H1 (cell line): ENCODE measurements at regions not wholly inside any gene's neighbourhood (a gene's known extent, or its start where the extent isn't known, plus 50 kb on each side); places are given as distances from the start of the nearest gene placed in this dataset.

Experiments used
- CTCF ChIA-PET: fragments of 300-600 bp; sonication (Branson Sonifier 250); formaldehyde crosslinking; loops from one replicate; lab custom pipeline; 2021; ENCODE audit not compliant: partially characterized antibody; lab: Charles Lee
- POLR2A ChIA-PET: fragments of 300-600 bp; sonication (Branson Sonifier 250); formaldehyde crosslinking; loops from one replicate; lab custom pipeline; 2021; ENCODE audit warnings: inconsistent platforms; ENCODE audit not compliant: partially characterized antibody; lab: Charles Lee
- DNase-seq, 2 experiments: peaks; one replicate each; pipeline versions ENCODE4 v3.0.0 to v3.0.0-alpha.2; 2010 to 2022; ENCODE audit warnings: low spot score in 2 of 2, low read depth in 1 of 2, mixed read lengths in 1 of 2
- FAIRE-seq: peaks from 2 replicates; lab custom pipeline; 2011; peaks lifted over from hg19 to GRCh38; lab: Jason Lieb, UNC
- H2AFZ ChIP-seq: 2 replicates; pipeline ENCODE4 v1.8.1; 2012; ENCODE audit warnings: low read length, inconsistent platforms
- H2AK5ac ChIP-seq: 2 replicates; pipeline ENCODE4 v1.6.1; 2013; ENCODE audit warnings: low read depth, low read length
- H2BK120ac ChIP-seq: replicated peaks from 2 replicates; pipeline ENCODE3; 2013; ENCODE audit warnings: low read depth, low read length, inconsistent platforms
- H2BK12ac ChIP-seq: 2 replicates; pipeline ENCODE4 v1.6.1; 2013; ENCODE audit warnings: low read depth, low read length
- H2BK15ac ChIP-seq: 2 replicates; pipeline ENCODE4 v1.6.1; 2013; ENCODE audit warnings: low read length
- H2BK20ac ChIP-seq: 2 replicates; pipeline ENCODE4 v1.6.1; 2013; ENCODE audit warnings: low read length
- H2BK5ac ChIP-seq: 2 replicates; pipeline ENCODE4 v1.6.1; 2013; ENCODE audit warnings: low read depth, low read length
- H3K14ac ChIP-seq: 2 replicates; pipeline ENCODE4 v1.6.1; 2013; ENCODE audit warnings: inconsistent platforms; ENCODE audit not compliant: insufficient read length
- H3K18ac ChIP-seq: 2 replicates; pipeline ENCODE4 v1.6.1; 2013; ENCODE audit warnings: low read length; ENCODE audit errors: extremely low read depth
- H3K23ac ChIP-seq: 2 replicates; pipeline ENCODE4 v1.6.1; 2013; ENCODE audit warnings: inconsistent platforms; ENCODE audit not compliant: insufficient read length
- H3K23me2 ChIP-seq: 2 replicates; pipeline ENCODE4 v1.6.1; 2013; ENCODE audit warnings: low read depth, low read length
- H3K27ac ChIP-seq: 2 replicates; pipeline ENCODE4 v1.6.1; 2011; ENCODE audit warnings: low read depth, low read length, inconsistent platforms
- H3K27me3 ChIP-seq, 4 experiments: replicated peaks in 1 of 4; 1 replicate in 1 of 4; 2 replicates in 3 of 4; pipeline versions ENCODE4 v1.6.1 to v1.8.1; 2011 to 2013; ENCODE audit warnings: low read length in 3 of 4, mild to moderate bottlenecking in 3 of 4, inconsistent platforms in 2 of 4, mixed read lengths in 2 of 4, moderate library complexity in 1 of 4; ENCODE audit not compliant: control insufficient read depth in 3 of 4, insufficient read depth in 3 of 4; ENCODE audit errors: extremely low read depth in 1 of 4
- H3K36me3 ChIP-seq, 4 experiments: 2 replicates each; pipeline versions ENCODE4 v1.6.1 to v1.8.1; 2011 to 2013; ENCODE audit warnings: mild to moderate bottlenecking in 4 of 4, low read length in 3 of 4, moderate library complexity in 2 of 4, control low read depth in 1 of 4, inconsistent platforms in 1 of 4; ENCODE audit not compliant: insufficient read depth in 4 of 4, control insufficient read depth in 2 of 4
- H3K4ac ChIP-seq: replicated peaks from 2 replicates; pipeline ENCODE3; 2013; ENCODE audit warnings: low read length, low read depth, mixed read lengths, inconsistent platforms; ENCODE audit not compliant: insufficient read length
- H3K4me1 ChIP-seq, 4 experiments: replicated peaks in 1 of 4; 1 replicate in 1 of 4; 2 replicates in 3 of 4; pipeline versions ENCODE4 v1.6.1 to v1.8.1; 2011 to 2013; ENCODE audit warnings: low read length in 3 of 4, inconsistent platforms in 2 of 4, mixed read lengths in 1 of 4; ENCODE audit not compliant: insufficient read depth in 4 of 4, control insufficient read depth in 3 of 4
- H3K4me2 ChIP-seq, 2 experiments: 2 replicates each; pipeline versions ENCODE4 v1.6.1 to v1.8.1; 2011 to 2013; ENCODE audit warnings: low read depth in 2 of 2, low read length in 2 of 2, control low read depth in 1 of 2, inconsistent platforms in 1 of 2, mild to moderate bottlenecking in 1 of 2; ENCODE audit not compliant: insufficient read depth in 1 of 2
- H3K4me3 ChIP-seq, 4 experiments: fragments of 200-600, 300-600 bp in 1 of 4; sonication (generic), shearing (Covaris generic), sonication (Bioruptor Twin) in 1 of 4; 2 replicates each; pipeline versions ENCODE4 v1.5.1 to v1.8.1; 2011 to 2016; ENCODE audit warnings: low read length in 4 of 4, low read depth in 3 of 4, control low read depth in 2 of 4, inconsistent platforms in 2 of 4, mild to moderate bottlenecking in 2 of 4, mixed read lengths in 1 of 4, moderate library complexity in 1 of 4; ENCODE audit not compliant: insufficient read depth in 2 of 4; ENCODE audit errors: extremely low read depth in 1 of 4
- H3K56ac ChIP-seq: replicated peaks from 2 replicates; pipeline ENCODE3; 2013; ENCODE audit warnings: low read depth, mild to moderate bottlenecking, mixed read lengths, low read length, inconsistent platforms; ENCODE audit not compliant: insufficient read length
- H3K79me1 ChIP-seq: 2 replicates; pipeline ENCODE4 v1.6.1; 2013; ENCODE audit warnings: low read depth, low read length, control low read depth
- H3K79me2 ChIP-seq, 2 experiments: 2 replicates each; pipeline versions ENCODE4 v1.6.1 to v1.8.1; 2012 to 2013; ENCODE audit warnings: low read length in 2 of 2, mild to moderate bottlenecking in 2 of 2, inconsistent platforms in 1 of 2; ENCODE audit not compliant: insufficient read depth in 2 of 2, control insufficient read depth in 1 of 2
- H3K9ac ChIP-seq, 4 experiments: replicated peaks in 1 of 4; 1 replicate in 1 of 4; 2 replicates in 3 of 4; pipeline versions ENCODE4 v1.6.1 to v1.8.1; 2011 to 2013; ENCODE audit warnings: low read depth in 3 of 4, low read length in 3 of 4, control low read depth in 2 of 4, mild to moderate bottlenecking in 2 of 4, moderate library complexity in 2 of 4, inconsistent platforms in 1 of 4; ENCODE audit errors: extremely low read depth in 1 of 4
- H3K9me3 ChIP-seq, 2 experiments: 2 replicates each; pipeline versions ENCODE4 v1.6.1 to v1.8.1; 2012 to 2013; ENCODE audit warnings: mild to moderate bottlenecking in 2 of 2, moderate library complexity in 2 of 2, control low read depth in 1 of 2, inconsistent platforms in 1 of 2, low read depth in 1 of 2, low read length in 1 of 2, mixed read lengths in 1 of 2; ENCODE audit not compliant: insufficient read depth in 2 of 2
- H4K20me1 ChIP-seq, 2 experiments: replicated peaks in 1 of 2; 2 replicates each; pipeline versions ENCODE3 to v1.8.1; 2011 to 2013; ENCODE audit warnings: inconsistent platforms in 2 of 2, low read length in 2 of 2, mild to moderate bottlenecking in 1 of 2; ENCODE audit not compliant: insufficient read depth in 2 of 2, control insufficient read depth in 1 of 2
- H4K5ac ChIP-seq: 2 replicates; pipeline ENCODE4 v1.6.1; 2013; ENCODE audit warnings: low read length, low read depth, mixed read lengths, inconsistent platforms; ENCODE audit not compliant: insufficient read length
- H4K8ac ChIP-seq: 2 replicates; pipeline ENCODE4 v1.8.0; 2013; ENCODE audit warnings: mild to moderate bottlenecking, moderate library complexity, low read length, inconsistent platforms; ENCODE audit not compliant: insufficient read depth; ENCODE audit errors: extremely low read depth
- H4K91ac ChIP-seq: replicated peaks from 2 replicates; pipeline ENCODE3; 2013; ENCODE audit warnings: low read length, mixed read lengths, inconsistent platforms; ENCODE audit not compliant: insufficient read length
- WGBS, 2 experiments: shearing (Covaris generic) in 1 of 2; methylation state at CpG; one replicate each; pipeline versions ENCODE4 v1.1.6 to v1.1.7; 2013 to 2015; ENCODE audit warnings: low lambda C conversion rate in 2 of 2, mixed read lengths in 2 of 2, inconsistent platforms in 1 of 2, low coverage in 1 of 2, missing lambda C conversion rate in 1 of 2; ENCODE audit not compliant: insufficient replicate concordance in 2 of 2, insufficient coverage in 1 of 2, insufficient read length in 1 of 2; ENCODE audit errors: extremely low coverage in 1 of 2, missing lambda C conversion rate in 1 of 2; 5-methylcytosine and 5-hydroxymethylcytosine counted together

- Histone ChIP-seq H4K91ac (no peak overlapping the region), H2AK5ac (no peak overlapping the region), H3K23ac (no peak overlapping the region), H3K27ac (no peak overlapping the region), H3K9me3 (peaks cover 59 to 72% of the 10 kb centered on the region in 2 experiments), H3K4me3 (no peak overlapping the region), H2AFZ (no peak overlapping the region), H2BK15ac (no peak overlapping the region), H3K4me2 (no peak overlapping the region), H3K79me2 (no peaks in the 10 kb centered on the region), H4K8ac (no peak overlapping the region; the same call in 1 of the 2 replicates), H2BK120ac (no peak overlapping the region), H2BK5ac (no peak overlapping the region), H4K5ac (no peak overlapping the region), H3K27me3 (no peaks in the 10 kb centered on the region), H3K9ac (no peak overlapping the region), H3K14ac (no peak overlapping the region), H3K79me1 (no peaks in the 10 kb centered on the region), H2BK12ac (no peak overlapping the region), H3K23me2 (no peaks in the 10 kb centered on the region), H2BK20ac (no peak overlapping the region), H3K18ac (no peak overlapping the region), H3K36me3 (no peaks in the 10 kb centered on the region), H4K20me1 (no peaks in the 10 kb centered on the region), H3K4ac (no peak overlapping the region), H3K56ac (no peak overlapping the region), H3K4me1 (no peaks in the 10 kb centered on the region)
- WGBS, 2 experiments: 80% methylated on average over 9 of the region's 9 CpGs; no CpG with 5 or more reads in 1 of the 2 experiments
- ChIA-PET CTCF (no interaction called here), POLR2A (no interaction called here)
- DNase-seq (no peak), FAIRE-seq (no peak)
These were observed 833.8 kb downstream of the TBC1D22A start for GRCh38 chr22:47596176-47596690.
